ENCODE measurements at regions not wholly inside any gene's neighbourhood (a gene's known extent, or its start where the extent isn't known, plus 50 kb on each side); places are given as distances from the start of the nearest gene placed in this dataset.

DNA sequence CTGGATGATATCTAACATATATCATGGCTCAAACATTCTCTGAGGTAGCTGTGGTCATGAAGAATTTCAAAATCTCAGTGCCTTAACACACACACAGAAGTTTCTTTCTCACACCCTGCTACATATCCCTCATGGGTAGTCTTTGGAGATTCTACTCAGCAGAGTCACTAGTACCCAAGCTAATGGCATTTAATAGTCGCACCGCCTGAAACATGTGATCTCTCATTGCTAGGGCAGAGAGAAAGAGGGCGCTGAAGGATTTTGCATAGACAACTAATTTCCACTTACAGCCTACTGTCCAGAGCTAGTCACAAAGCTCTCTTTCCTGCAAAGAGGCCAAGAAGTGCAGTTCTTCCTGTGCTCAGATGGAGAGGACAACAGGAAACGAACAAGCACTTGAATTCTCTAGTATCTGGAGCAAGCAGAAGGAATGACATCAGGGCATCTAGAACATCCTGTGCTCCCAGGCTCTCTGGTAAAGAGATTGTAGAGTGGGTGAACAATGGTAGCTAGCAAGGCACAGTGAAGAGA lies 183.4 kb upstream of the PTBP2 start:
- TF ChIP-seq, protein P1, sequence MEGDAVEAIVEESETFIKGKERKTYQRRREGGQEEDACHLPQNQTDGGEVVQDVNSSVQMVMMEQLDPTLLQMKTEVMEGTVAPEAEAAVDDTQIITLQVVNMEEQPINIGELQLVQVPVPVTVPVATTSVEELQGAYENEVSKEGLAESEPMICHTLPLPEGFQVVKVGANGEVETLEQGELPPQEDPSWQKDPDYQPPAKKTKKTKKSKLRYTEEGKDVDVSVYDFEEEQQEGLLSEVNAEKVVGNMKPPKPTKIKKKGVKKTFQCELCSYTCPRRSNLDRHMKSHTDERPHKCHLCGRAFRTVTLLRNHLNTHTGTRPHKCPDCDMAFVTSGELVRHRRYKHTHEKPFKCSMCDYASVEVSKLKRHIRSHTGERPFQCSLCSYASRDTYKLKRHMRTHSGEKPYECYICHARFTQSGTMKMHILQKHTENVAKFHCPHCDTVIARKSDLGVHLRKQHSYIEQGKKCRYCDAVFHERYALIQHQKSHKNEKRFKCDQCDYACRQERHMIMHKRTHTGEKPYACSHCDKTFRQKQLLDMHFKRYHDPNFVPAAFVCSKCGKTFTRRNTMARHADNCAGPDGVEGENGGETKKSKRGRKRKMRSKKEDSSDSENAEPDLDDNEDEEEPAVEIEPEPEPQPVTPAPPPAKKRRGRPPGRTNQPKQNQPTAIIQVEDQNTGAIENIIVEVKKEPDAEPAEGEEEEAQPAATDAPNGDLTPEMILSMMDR (IDR thresholded peaks at IDR 0.05): peak in 2 of 6 experiments; percentile 13 to 36
- TF ChIP-seq POLR2A (IDR thresholded peaks at IDR 0.05) (no peak), POLR2AphosphoS5 (IDR thresholded peaks at IDR 0.05) (peak; percentile 48 to 67), EP300 (IDR thresholded peaks at IDR 0.05) (peak in 2 of 4 donors; percentile 54 to 92)

Measured in upper lobe of left lung (tissue), 4 donors.